Upper lobe of left lung (tissue), 6 donors: ENCODE measurements at regions not wholly inside any gene's neighbourhood (a gene's known extent, or its start where the extent isn't known, plus 50 kb on each side); places are given as distances from the start of the nearest gene placed in this dataset.

ENCODE experiments used
- ATAC-seq, 2 donors: fragments of 200-7000 bp; cut with Tn5 transposase; one replicate each; pipeline ENCODE4 v1.9.1; 2022; ENCODE audit warnings: mild to moderate bottlenecking in 2 of 2, moderate library complexity in 2 of 2; ENCODE audit not compliant: low FRiP score in 2 of 2
- DNase-seq, 2 donors: peaks; one replicate each; pipeline ENCODE4 v3.0.0-alpha.2; 2019 to 2020
- H3K27ac ChIP-seq, 4 donors: fragments of 200-600 bp; sonication (generic); one replicate each; pipeline ENCODE4 v1.5.1; 2016 to 2019
- H3K27me3 ChIP-seq, 4 donors: fragments of 200-600 bp; sonication (generic); one replicate each; pipeline ENCODE4 v1.5.1; 2017 to 2019
- H3K36me3 ChIP-seq, 4 donors: fragments of 200-600 bp; sonication (generic); one replicate each; pipeline ENCODE4 v1.5.1; 2016 to 2019
- H3K4me1 ChIP-seq, 4 donors: fragments of 200-600 bp; sonication (generic); one replicate each; pipeline ENCODE4 v1.5.1; 2018 to 2019
- H3K4me3 ChIP-seq, 4 donors: fragments of 200-600 bp; sonication (generic); one replicate each; pipeline ENCODE4 v1.5.1; 2017 to 2019; ENCODE audit warnings: mild to moderate bottlenecking in 2 of 4, moderate library complexity in 1 of 4
- H3K9me3 ChIP-seq, 4 donors: fragments of 200-600 bp; sonication (generic); one replicate each; pipeline ENCODE4 v1.5.1; 2018 to 2019
- EP300 ChIP-seq, 4 donors: sonication (generic); formaldehyde crosslinking; IDR thresholded peaks; one replicate each; pipeline ENCODE4 v1.5.1; 2017; ENCODE audit warnings: antibody characterized with exemption in 4 of 4, control low read depth in 2 of 4
- POLR2A ChIP-seq, 4 donors: fragments of 450-650 bp; IDR thresholded peaks; one replicate each; pipeline ENCODE4 v1.5.1; 2016 to 2017; ENCODE audit warnings: antibody characterized with exemption in 4 of 4, mild to moderate bottlenecking in 2 of 4
- POLR2AphosphoS5 ChIP-seq, 2 donors: sonication (generic); formaldehyde crosslinking; IDR thresholded peaks; one replicate each; pipeline ENCODE4 v1.5.1; 2017; ENCODE audit warnings: antibody characterized with exemption in 2 of 2
- WGBS, 2 donors: methylation state at CpG; one replicate each; pipeline ENCODE4 v1.1.5; 2017 to 2018; 5-methylcytosine and 5-hydroxymethylcytosine counted together
- TF ChIP-seq, protein P1 (sequence below), 6 experiments: fragments of 450-650 bp in 4 of 6; fragments of 200-600 bp in 2 of 6; sonication (generic) in 2 of 6; IDR thresholded peaks; one replicate each; pipeline ENCODE4 v1.5.1; 2016 to 2019; ENCODE audit warnings: antibody characterized with exemption in 6 of 6
- donor health status: DM: no; HTN: no; CAD: no; lungs with moderate emphysema.
- donor health status: DM: no; HTN: yes; CAD: no; lungs with severe emphysema.

DNA sequence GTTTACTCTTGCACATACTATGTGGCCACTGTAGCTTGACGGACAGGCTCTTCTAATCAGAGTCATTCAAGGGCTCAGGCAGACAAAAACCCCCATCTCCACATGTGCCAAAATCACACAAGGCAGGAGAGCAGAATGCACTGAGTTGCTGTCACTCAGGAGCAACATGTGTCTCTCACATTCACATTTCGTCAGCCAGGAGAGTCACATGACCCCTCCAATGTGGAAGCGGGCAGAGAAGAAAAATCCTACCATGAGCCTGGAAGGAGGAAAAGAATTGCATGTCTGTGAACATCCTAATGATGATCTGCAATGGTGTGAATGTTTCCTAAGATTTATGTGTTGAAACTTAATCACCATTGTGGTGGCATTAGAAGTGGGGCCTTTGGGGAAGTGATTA, 69.9 kb upstream of the MSX2 start:
- H3K9me3 ChIP-seq, result no peaks in the 10 kb centered on the region
- no peak overlapping the region for H3K4me3 ChIP-seq
- no peaks in the 10 kb centered on the region for H3K27me3 ChIP-seq
- H3K36me3 ChIP-seq, result no peaks in the 10 kb centered on the region
- no peaks in the 10 kb centered on the region for H3K4me1 ChIP-seq
- DNase-seq (no peak), ATAC-seq (no peak)
- H3K27ac ChIP-seq, result no peak overlapping the region
- TF ChIP-seq, protein P1, sequence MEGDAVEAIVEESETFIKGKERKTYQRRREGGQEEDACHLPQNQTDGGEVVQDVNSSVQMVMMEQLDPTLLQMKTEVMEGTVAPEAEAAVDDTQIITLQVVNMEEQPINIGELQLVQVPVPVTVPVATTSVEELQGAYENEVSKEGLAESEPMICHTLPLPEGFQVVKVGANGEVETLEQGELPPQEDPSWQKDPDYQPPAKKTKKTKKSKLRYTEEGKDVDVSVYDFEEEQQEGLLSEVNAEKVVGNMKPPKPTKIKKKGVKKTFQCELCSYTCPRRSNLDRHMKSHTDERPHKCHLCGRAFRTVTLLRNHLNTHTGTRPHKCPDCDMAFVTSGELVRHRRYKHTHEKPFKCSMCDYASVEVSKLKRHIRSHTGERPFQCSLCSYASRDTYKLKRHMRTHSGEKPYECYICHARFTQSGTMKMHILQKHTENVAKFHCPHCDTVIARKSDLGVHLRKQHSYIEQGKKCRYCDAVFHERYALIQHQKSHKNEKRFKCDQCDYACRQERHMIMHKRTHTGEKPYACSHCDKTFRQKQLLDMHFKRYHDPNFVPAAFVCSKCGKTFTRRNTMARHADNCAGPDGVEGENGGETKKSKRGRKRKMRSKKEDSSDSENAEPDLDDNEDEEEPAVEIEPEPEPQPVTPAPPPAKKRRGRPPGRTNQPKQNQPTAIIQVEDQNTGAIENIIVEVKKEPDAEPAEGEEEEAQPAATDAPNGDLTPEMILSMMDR (IDR thresholded peaks at IDR 0.05), result no peak
- TF ChIP-seq EP300 (IDR thresholded peaks at IDR 0.05) (no peak), POLR2A (IDR thresholded peaks at IDR 0.05) (no peak), POLR2AphosphoS5 (IDR thresholded peaks at IDR 0.05) (no peak)
- 83 to 91% methylated on average over 3 of the region's 3 CpGs for WGBS, 2 donors

DNA sequence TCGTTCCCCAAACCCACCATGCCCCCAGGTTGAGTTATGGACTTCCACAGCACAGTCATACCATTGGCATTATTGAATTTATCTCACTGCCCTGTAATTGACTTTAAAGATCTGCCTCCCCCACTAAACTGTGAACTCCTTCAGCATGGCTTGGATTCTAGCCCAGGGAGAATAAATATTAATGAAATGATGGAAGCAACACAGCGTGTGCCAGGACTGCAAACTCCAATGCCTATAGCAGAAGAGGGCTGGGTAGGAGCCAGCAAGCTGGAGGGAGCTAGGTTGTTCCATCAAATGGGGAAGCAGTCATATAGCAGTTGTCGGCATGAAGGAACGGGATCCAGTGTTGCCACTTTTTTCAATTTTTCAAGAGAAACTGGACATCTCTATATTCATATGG, 69.0 kb upstream of the MSX2 start:
- WGBS, 2 donors, result 58 to 70% methylated on average over 4 of the region's 4 CpGs
- ATAC-seq, result no peak
- H3K4me3 ChIP-seq, result no peak overlapping the region
- DNase-seq, result no peak
- H3K36me3 ChIP-seq, result no peaks in the 10 kb centered on the region
- no peaks in the 10 kb centered on the region for H3K4me1 ChIP-seq
- no peak for TF ChIP-seq POLR2AphosphoS5 (IDR thresholded peaks at IDR 0.05)
- TF ChIP-seq POLR2A (IDR thresholded peaks at IDR 0.05), result no peak
- TF ChIP-seq EP300 (IDR thresholded peaks at IDR 0.05), result no peak
- TF ChIP-seq, protein P1 (IDR thresholded peaks at IDR 0.05), result no peak
- no peaks in the 10 kb centered on the region for H3K9me3 ChIP-seq
- H3K27me3 ChIP-seq, result no peaks in the 10 kb centered on the region
- no peak overlapping the region for H3K27ac ChIP-seq

DNA sequence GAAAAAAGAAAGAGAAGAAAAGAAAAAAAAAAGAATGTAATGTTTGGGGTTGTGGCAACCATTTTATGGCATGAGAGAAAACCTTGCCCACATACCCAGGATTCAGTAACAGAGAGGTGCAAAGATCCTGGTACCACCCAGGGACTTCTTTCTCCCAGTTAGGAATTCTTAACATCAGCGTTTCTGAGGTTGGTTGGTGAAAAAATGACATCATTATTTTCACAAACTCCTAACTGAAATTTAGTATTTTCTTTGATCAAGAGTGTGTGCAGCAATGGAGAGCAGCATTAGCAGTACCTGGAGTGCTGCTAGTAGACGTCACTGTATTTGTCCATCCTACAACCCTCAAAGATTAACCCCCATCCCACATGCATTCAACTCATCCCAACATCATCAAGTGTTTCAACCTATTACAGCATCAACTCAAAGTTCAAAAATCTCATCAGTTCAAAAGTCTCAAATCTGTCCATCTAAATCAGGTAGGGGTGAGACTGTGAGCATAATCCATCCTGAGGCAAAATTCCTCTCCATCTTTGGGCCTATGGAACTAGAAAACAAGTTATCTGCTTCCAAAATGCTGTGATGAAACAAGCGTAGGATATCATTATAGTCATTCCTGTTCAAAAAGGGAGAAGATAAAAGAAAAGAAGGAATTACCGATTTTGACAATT, 60.1 kb upstream of the MSX2 start:
- Histone ChIP-seq H3K4me3 (no peak overlapping the region), H3K36me3 (no peaks in the 10 kb centered on the region), H3K4me1 (no peaks in the 10 kb centered on the region), H3K9me3 (no peaks in the 10 kb centered on the region), H3K27ac (no peak overlapping the region), H3K27me3 (no peaks in the 10 kb centered on the region)
- DNase-seq, result no peak
- TF ChIP-seq POLR2A (IDR thresholded peaks at IDR 0.05), result no peak
- TF ChIP-seq POLR2AphosphoS5 (IDR thresholded peaks at IDR 0.05), result no peak
- TF ChIP-seq, protein P1 (IDR thresholded peaks at IDR 0.05), result no peak
- no peak for ATAC-seq
- 82 to 85% methylated on average over 4 of the region's 4 CpGs for WGBS, 2 donors

DNA sequence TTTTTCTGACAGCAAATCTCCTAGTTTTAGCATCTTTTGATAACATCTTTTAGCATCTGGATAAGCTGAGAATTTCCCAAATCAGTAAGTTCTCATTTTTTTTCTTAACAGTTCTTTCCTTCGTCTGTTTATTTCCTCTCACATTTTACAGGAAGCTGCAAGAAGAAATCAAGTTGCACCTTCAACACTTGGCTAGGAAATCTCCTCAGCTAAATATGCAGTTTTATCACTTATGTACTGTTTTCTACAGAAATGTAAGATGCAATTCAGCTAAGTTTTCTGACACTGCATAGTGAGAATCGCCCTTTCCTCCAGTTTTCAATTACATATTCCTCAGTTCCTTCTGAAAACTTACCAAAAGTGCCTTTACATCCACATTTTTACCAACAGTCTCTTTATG, 59.0 kb upstream of the MSX2 start:
- ATAC-seq, result no peak
- no peak overlapping the region for H3K27ac ChIP-seq
- no peaks in the 10 kb centered on the region for H3K9me3 ChIP-seq
- H3K4me1 ChIP-seq, result no peaks in the 10 kb centered on the region
- H3K36me3 ChIP-seq, result no peaks in the 10 kb centered on the region
- no peak overlapping the region for H3K4me3 ChIP-seq
- no peak for DNase-seq
- H3K27me3 ChIP-seq, result no peaks in the 10 kb centered on the region
- TF ChIP-seq, protein P1 (IDR thresholded peaks at IDR 0.05), result no peak
- TF ChIP-seq POLR2A (IDR thresholded peaks at IDR 0.05), result no peak
- TF ChIP-seq POLR2AphosphoS5 (IDR thresholded peaks at IDR 0.05), result no peak
- no peak for TF ChIP-seq EP300 (IDR thresholded peaks at IDR 0.05)
- 62 to 75% methylated on average over 2 of the region's 2 CpGs for WGBS, 2 donors

DNA sequence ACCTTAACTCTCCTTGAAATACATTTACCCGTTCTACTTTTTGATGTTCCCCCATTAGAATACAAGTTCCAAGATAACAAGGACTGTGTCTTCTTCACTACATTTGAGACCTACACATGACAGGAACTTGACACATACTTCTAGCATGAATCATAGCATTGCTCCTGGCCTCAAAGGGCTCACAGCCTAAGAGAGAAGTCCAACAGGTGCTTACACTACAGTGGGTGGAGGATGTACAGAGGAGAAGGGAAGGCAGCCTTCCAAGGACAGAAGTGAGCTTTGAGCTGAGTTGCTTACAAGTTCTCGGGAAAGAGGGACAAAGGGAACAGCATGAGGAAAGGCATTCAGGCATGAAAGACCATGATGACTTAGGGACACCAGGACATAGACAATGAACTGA, 56.9 kb upstream of the MSX2 start:
- no peaks in the 10 kb centered on the region for H3K27me3 ChIP-seq
- no peaks in the 10 kb centered on the region for H3K9me3 ChIP-seq
- H3K27ac ChIP-seq, result no peak overlapping the region
- DNase-seq, result no peak
- no peaks in the 10 kb centered on the region for H3K36me3 ChIP-seq
- H3K4me1 ChIP-seq, result no peaks in the 10 kb centered on the region
- no peak for ATAC-seq
- TF ChIP-seq, protein P1 (IDR thresholded peaks at IDR 0.05), result no peak
- no peak for TF ChIP-seq POLR2AphosphoS5 (IDR thresholded peaks at IDR 0.05)
- no peak for TF ChIP-seq POLR2A (IDR thresholded peaks at IDR 0.05)
- TF ChIP-seq EP300 (IDR thresholded peaks at IDR 0.05), result no peak
- no peak overlapping the region for H3K4me3 ChIP-seq
- 82 to 95% methylated on average over 2 of the region's 2 CpGs for whole genome bisulfite sequencing, 2 donors
